ENCODE measurements at regions not wholly inside any gene's neighbourhood (a gene's known extent, or its start where the extent isn't known, plus 50 kb on each side); places are given as distances from the start of the nearest gene placed in this dataset.

- no peak for TF ChIP-seq POLR2A (IDR thresholded peaks at IDR 0.05)
- no peak for TF ChIP-seq CTCF (IDR thresholded peaks at IDR 0.05)
Measured at GRCh38 chr16:73629011-73629410, 581.1 kb upstream of the ZFHX3 start.
